ENCODE measurements at regions not wholly inside any gene's neighbourhood (a gene's known extent, or its start where the extent isn't known, plus 50 kb on each side); places are given as distances from the start of the nearest gene placed in this dataset.
"Not testable (repeated sequence)": the region's sequence is repeated elsewhere in the genome, so short reads cannot be mapped to it uniquely, and the experiment has no call there.

GRCh38 chr21:8194042-8194441 lies 2327.3 kb upstream of the TPTE start:
- H3K27me3 ChIP-seq; DNase-seq; H3K27ac ChIP-seq; H3K4me1 ChIP-seq; H3K4me3 ChIP-seq; H3K9me3 ChIP-seq; intact Hi-C loops (cut with DNase I); H3K36me3 ChIP-seq: not testable (repeated sequence)
- peak; percentile 70 to 82 (median 74) for ATAC-seq
- no CpG with 5 or more reads among the region's 17 CpGs for whole genome bisulfite sequencing, 2 donors

GRCh38 chr21:8197377-8198027 lies 2323.9 kb upstream of the TPTE start:
- peak; percentile 48 to 80 (median 68) for ATAC-seq
- H3K27ac ChIP-seq; H3K27me3 ChIP-seq; H3K36me3 ChIP-seq; DNase-seq; H3K9me3 ChIP-seq; H3K4me3 ChIP-seq; intact Hi-C loops (cut with DNase I); H3K4me1 ChIP-seq: not testable (repeated sequence)
- WGBS, 2 donors, result no CpG with 5 or more reads among the region's 20 CpGs

- H3K36me3 ChIP-seq; H3K4me3 ChIP-seq; H3K4me1 ChIP-seq; H3K27me3 ChIP-seq; H3K9me3 ChIP-seq; intact Hi-C loops (cut with DNase I); DNase-seq; H3K27ac ChIP-seq: not testable (repeated sequence)
- ATAC-seq, result peak; percentile 90 to 100 (median 100)
- WGBS, 2 donors, result no CpG with 5 or more reads among the region's 111 CpGs
Measured at GRCh38 chr21:8205094-8205891, 2316.1 kb upstream of the TPTE start.

- intact Hi-C loops (cut with DNase I); H3K27me3 ChIP-seq; H3K36me3 ChIP-seq; DNase-seq; H3K9me3 ChIP-seq; H3K4me3 ChIP-seq; H3K27ac ChIP-seq; H3K4me1 ChIP-seq: not testable (repeated sequence)
- no CpG with 5 or more reads among the region's 40 CpGs for WGBS, 2 donors
- ATAC-seq, result peak in 1 of 8 donors; percentile 19
Measured at GRCh38 chr21:8205892-8206188, 2315.5 kb upstream of the TPTE start.

- H3K36me3 ChIP-seq; intact Hi-C loops (cut with DNase I); H3K27ac ChIP-seq; H3K4me1 ChIP-seq; H3K27me3 ChIP-seq; H3K9me3 ChIP-seq; H3K4me3 ChIP-seq; ATAC-seq: not testable (repeated sequence)
- 15 to 74% methylated on average over 12 to 27 of the region's 111 CpGs for WGBS, 2 donors
- DNase-seq, result peak; percentile 55 to 71
Measured at GRCh38 chr21:8212986-8213550, 2308.3 kb upstream of the TPTE start.

- H3K9me3 ChIP-seq; H3K36me3 ChIP-seq; DNase-seq; H3K4me3 ChIP-seq; ATAC-seq; H3K27ac ChIP-seq; H3K27me3 ChIP-seq; intact Hi-C loops (cut with DNase I); H3K4me1 ChIP-seq: not testable (repeated sequence)
- 17 to 35% methylated on average over 22 to 24 of the region's 70 CpGs for WGBS, 2 donors
Measured at GRCh38 chr21:8214539-8214938, 2306.8 kb upstream of the TPTE start.

GRCh38 chr21:8229366-8230150 lies 2291.8 kb upstream of the TPTE start:
- peaks cover 0 to 11% (median 6%) of the 10 kb centered on the region in 7 donors for H3K27me3 ChIP-seq
- H3K9me3 ChIP-seq; DNase-seq; intact Hi-C loops (cut with DNase I); H3K4me1 ChIP-seq; H3K4me3 ChIP-seq; H3K36me3 ChIP-seq; H3K27ac ChIP-seq: not testable (repeated sequence)
- ATAC-seq, result peak; percentile 40 to 73 (median 50)
- WGBS, 2 donors, result no CpG with 5 or more reads among the region's 5 CpGs

- H3K9me3 ChIP-seq; H3K4me1 ChIP-seq; ATAC-seq; intact Hi-C loops (cut with DNase I); H3K4me3 ChIP-seq; DNase-seq; H3K36me3 ChIP-seq; H3K27ac ChIP-seq: not testable (repeated sequence)
- 30 to 46% methylated on average over 1 of the region's 12 CpGs for WGBS, 2 donors
- H3K27me3 ChIP-seq, result peaks cover 0 to 11% (median 6%) of the 10 kb centered on the region in 7 donors
Measured at GRCh38 chr21:8231252-8231651, 2290.1 kb upstream of the TPTE start.

- peaks cover 0 to 11% (median 6%) of the 10 kb centered on the region in 7 donors for H3K27me3 ChIP-seq
- H3K36me3 ChIP-seq; H3K27ac ChIP-seq; H3K9me3 ChIP-seq; H3K4me1 ChIP-seq; intact Hi-C loops (cut with DNase I); DNase-seq; ATAC-seq; H3K4me3 ChIP-seq: not testable (repeated sequence)
- WGBS, 2 donors, result 62 to 67% methylated on average over 1 of the region's 1 CpG
Measured at GRCh38 chr21:8233000-8233399, 2288.4 kb upstream of the TPTE start.

- H3K9me3 ChIP-seq; H3K36me3 ChIP-seq; H3K4me1 ChIP-seq; intact Hi-C loops (cut with DNase I); H3K27ac ChIP-seq; DNase-seq; H3K4me3 ChIP-seq; H3K27me3 ChIP-seq; ATAC-seq: not testable (repeated sequence)
- WGBS, 2 donors, result 63 to 70% methylated on average over 1 of the region's 1 CpG
Measured at GRCh38 chr21:8234059-8234458, 2287.3 kb upstream of the TPTE start.
